RPMI7951 (cell line): ENCODE measurements at regions not wholly inside any gene's neighbourhood (a gene's known extent, or its start where the extent isn't known, plus 50 kb on each side); places are given as distances from the start of the nearest gene placed in this dataset.

Source experiments
- DNase-seq: peaks from one replicate; pipeline ENCODE4 v3.0.0-alpha.2; 2012; ENCODE audit warnings: low read depth

- DNase-seq, result peak; percentile 71
Measured at GRCh38 chr13:22009500-22009899, 338.6 kb downstream of the FGF9 start.

- DNase-seq, result no peak
Measured at GRCh38 chr13:22009937-22010336, 339.1 kb downstream of the FGF9 start.

- DNase-seq, result no peak
Measured at GRCh38 chr13:22012686-22013085, 341.8 kb downstream of the FGF9 start.

GRCh38 chr13:22014469-22014868 lies 343.6 kb downstream of the FGF9 start:
- peak; percentile 91 for DNase-seq

GRCh38 chr13:22017226-22017625 lies 346.4 kb downstream of the FGF9 start:
- DNase-seq, result no peak

GRCh38 chr13:22018076-22018835 lies 347.4 kb downstream of the FGF9 start:
- peak; percentile 42 for DNase-seq

- no peak for DNase-seq
Measured at GRCh38 chr13:22018836-22019210, 347.9 kb downstream of the FGF9 start.

GRCh38 chr13:22024381-22024994 lies 353.6 kb downstream of the FGF9 start:
- DNase-seq, result no peak

GRCh38 chr13:22027566-22027965 lies 356.7 kb downstream of the FGF9 start:
- DNase-seq, result no peak

- no peak for DNase-seq
Measured at GRCh38 chr13:22028831-22029230, 358.0 kb downstream of the FGF9 start.

GRCh38 chr13:22030321-22030720 lies 359.4 kb downstream of the FGF9 start:
- DNase-seq, result no peak

GRCh38 chr13:22031702-22032286 lies 360.9 kb downstream of the FGF9 start:
- DNase-seq, result no peak

- no peak for DNase-seq
Measured at GRCh38 chr13:22032905-22033304, 362.0 kb downstream of the FGF9 start.

GRCh38 chr13:22039961-22040360 lies 369.1 kb downstream of the FGF9 start:
- no peak for DNase-seq

GRCh38 chr13:22040810-22041364 lies 370.0 kb downstream of the FGF9 start:
- peak; percentile 28 for DNase-seq

GRCh38 chr13:22041741-22042140 lies 370.9 kb downstream of the FGF9 start:
- no peak for DNase-seq

GRCh38 chr13:22047082-22047784 lies 376.4 kb downstream of the FGF9 start:
- peak; percentile 13 for DNase-seq

GRCh38 chr13:22047785-22048104 lies 376.9 kb downstream of the FGF9 start:
- DNase-seq, result no peak

GRCh38 chr13:22049384-22049783 lies 378.5 kb downstream of the FGF9 start:
- DNase-seq, result no peak

- no peak for DNase-seq
Measured at GRCh38 chr13:22050951-22051563, 380.2 kb downstream of the FGF9 start.

- no peak for DNase-seq
Measured at GRCh38 chr13:22053053-22053452, 382.2 kb downstream of the FGF9 start.

- no peak for DNase-seq
Measured at GRCh38 chr13:22055259-22055658, 384.4 kb downstream of the FGF9 start.
